ENCODE measurements at regions not wholly inside any gene's neighbourhood (a gene's known extent, or its start where the extent isn't known, plus 50 kb on each side); places are given as distances from the start of the nearest gene placed in this dataset.
A peak's percentile ranks its signal among the peaks of the same experiment; 100 is the strongest.

DNA sequence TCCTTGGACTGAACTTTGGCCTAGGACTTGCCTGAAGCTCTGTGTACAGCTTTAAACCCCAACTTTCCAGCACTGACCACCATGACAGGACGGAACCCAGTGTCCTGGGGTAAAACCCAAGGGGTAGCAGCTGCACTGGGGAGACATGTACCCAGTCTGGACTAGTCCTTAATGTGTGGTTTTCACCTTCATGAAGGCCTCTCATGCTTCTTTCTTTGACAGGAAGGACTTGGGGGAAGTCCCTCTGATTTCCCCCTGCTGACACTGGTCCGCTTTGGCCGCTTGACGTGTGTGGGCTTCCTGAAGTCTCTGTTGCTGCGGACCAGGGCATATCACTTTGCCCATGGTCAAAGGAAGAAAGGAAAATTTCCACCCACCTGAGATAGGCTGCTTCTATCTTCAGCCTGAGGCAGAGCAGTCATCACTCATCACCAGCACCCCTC lies 66.3 kb upstream of the PRDX6 start:
- FAIRE-seq (no peak), ATAC-seq (peak; percentile 60), DNase-seq (ENCODE audit: low read depth, low spot score) (peak; percentile 84)
- H3K79me2 ChIP-seq (ENCODE audit: control insufficient read depth, insufficient read depth, low read length): no peaks in the 10 kb centered on the region; the same call in none of the 2 replicates
- ChIA-PET CTCF (interaction anchor here (1.1 to 4.7 kb wide), 9 partner anchors 10 to 221 kb away, joined by 3 to 34 read pairs (median 5); no protein-coding TSS in a partner anchor), SMC1A (ENCODE audit: uncharacterized antibody, unreplicated experiment) (interaction anchor here (0.6 to 17.9 kb wide), 17 partner anchors 9 to 207 kb away, joined by 3 to 348 read pairs (median 4); partner anchors contain the start of gene TNFSF4), RAD21 (ENCODE audit: unreplicated experiment) (interaction anchor here (0.7 to 5.4 kb wide), 15 partner anchors 8 to 592 kb away, joined by 3 to 36 read pairs (median 4); partner anchors contain the start of genes GAS5, TNFSF4 and ZBTB37), POLR2A (interaction anchor here (0.9 to 2.1 kb wide), 3 partner anchors 113 to 458 kb away, joined by 3 to 5 read pairs (median 3); no protein-coding TSS in a partner anchor)
- H3K4me3 ChIP-seq: no peak overlapping the region
- H3K27me3 ChIP-seq (replicated peaks in 1 of 2; ENCODE audit: control insufficient read depth in 2 of 2, insufficient read depth in 2 of 2, low read length in 1 of 2): no peaks in the 10 kb centered on the region
- H3K9ac ChIP-seq (ENCODE audit: control insufficient read depth, insufficient read depth, low read length): peak overlapping the region; percentile 52
- in situ Hi-C loops (cut with MboI) (loop anchor here (5.0 kb wide), 4 partner anchors 79 to 664 kb away; no protein-coding TSS in a partner anchor), intact Hi-C loops (cut with micrococcal nuclease; ENCODE audit: unreplicated experiment) (loop anchor here (2.0 kb wide), 3 partner anchors 56 to 198 kb away; no protein-coding TSS in a partner anchor)
- peaks cover 67% of the 10 kb centered on the region for H3K4me1 ChIP-seq (ENCODE audit: control insufficient read depth, insufficient read depth, low read length)
- H3K4me2 ChIP-seq (ENCODE audit: control insufficient read depth, insufficient read depth): peak overlapping the region; percentile 96
- H3K27ac ChIP-seq (ENCODE audit: control insufficient read depth, insufficient read depth): peak overlapping the region; percentile 98
- no peaks in the 10 kb centered on the region; the same call in 2 of the 3 replicates for H3K9me3 ChIP-seq (replicated peaks; ENCODE audit: control insufficient read depth, insufficient read depth, low read length)
- H4K20me1 ChIP-seq (ENCODE audit: control insufficient read depth, insufficient read depth): no peaks in the 10 kb centered on the region
- peak overlapping the region; percentile 65 for H2AFZ ChIP-seq (ENCODE audit: control insufficient read depth, low read depth, low read length)
- no TSS peak for BruUV-seq (replicated peaks)
- H3K36me3 ChIP-seq (ENCODE audit: control insufficient read depth in 2 of 2, insufficient read depth in 2 of 2, low read length in 1 of 2): no peaks in the 10 kb centered on the region
- 0% methylated on average over 5 of the region's 5 CpGs for WGBS (ENCODE audit: insufficient coverage, insufficient replicate concordance, low lambda C conversion rate, missing lambda C conversion rate)
- no peak for TF ChIP-seq YBX1 (IDR thresholded peaks at IDR 0.05)
- TF ChIP-seq, protein P1, sequence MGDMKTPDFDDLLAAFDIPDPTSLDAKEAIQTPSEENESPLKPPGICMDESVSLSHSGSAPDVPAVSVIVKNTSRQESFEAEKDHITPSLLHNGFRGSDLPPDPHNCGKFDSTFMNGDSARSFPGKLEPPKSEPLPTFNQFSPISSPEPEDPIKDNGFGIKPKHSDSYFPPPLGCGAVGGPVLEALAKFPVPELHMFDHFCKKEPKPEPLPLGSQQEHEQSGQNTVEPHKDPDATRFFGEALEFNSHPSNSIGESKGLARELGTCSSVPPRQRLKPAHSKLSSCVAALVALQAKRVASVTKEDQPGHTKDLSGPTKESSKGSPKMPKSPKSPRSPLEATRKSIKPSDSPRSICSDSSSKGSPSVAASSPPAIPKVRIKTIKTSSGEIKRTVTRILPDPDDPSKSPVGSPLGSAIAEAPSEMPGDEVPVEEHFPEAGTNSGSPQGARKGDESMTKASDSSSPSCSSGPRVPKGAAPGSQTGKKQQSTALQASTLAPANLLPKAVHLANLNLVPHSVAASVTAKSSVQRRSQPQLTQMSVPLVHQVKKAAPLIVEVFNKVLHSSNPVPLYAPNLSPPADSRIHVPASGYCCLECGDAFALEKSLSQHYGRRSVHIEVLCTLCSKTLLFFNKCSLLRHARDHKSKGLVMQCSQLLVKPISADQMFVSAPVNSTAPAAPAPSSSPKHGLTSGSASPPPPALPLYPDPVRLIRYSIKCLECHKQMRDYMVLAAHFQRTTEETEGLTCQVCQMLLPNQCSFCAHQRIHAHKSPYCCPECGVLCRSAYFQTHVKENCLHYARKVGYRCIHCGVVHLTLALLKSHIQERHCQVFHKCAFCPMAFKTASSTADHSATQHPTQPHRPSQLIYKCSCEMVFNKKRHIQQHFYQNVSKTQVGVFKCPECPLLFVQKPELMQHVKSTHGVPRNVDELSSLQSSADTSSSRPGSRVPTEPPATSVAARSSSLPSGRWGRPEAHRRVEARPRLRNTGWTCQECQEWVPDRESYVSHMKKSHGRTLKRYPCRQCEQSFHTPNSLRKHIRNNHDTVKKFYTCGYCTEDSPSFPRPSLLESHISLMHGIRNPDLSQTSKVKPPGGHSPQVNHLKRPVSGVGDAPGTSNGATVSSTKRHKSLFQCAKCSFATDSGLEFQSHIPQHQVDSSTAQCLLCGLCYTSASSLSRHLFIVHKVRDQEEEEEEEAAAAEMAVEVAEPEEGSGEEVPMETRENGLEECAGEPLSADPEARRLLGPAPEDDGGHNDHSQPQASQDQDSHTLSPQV (IDR thresholded peaks at IDR 0.05): no peak
- TF ChIP-seq SRF (IDR thresholded peaks at IDR 0.05; ENCODE audit: low read depth in 2 of 2, low read length in 2 of 2): no peak
- no peak for TF ChIP-seq ZNF207 (IDR thresholded peaks at IDR 0.05; ENCODE audit: borderline replicate concordance)
- no peak for TF ChIP-seq SIN3A (IDR thresholded peaks at IDR 0.05; ENCODE audit: low read depth, low read length)
- TF ChIP-seq ASH2L (IDR thresholded peaks at IDR 0.05; ENCODE audit: borderline replicate concordance, low read depth): no peak
- peak; percentile 81 for TF ChIP-seq POLR2A (IDR thresholded peaks at IDR 0.05; ENCODE audit: low read depth, low read length)
- TF ChIP-seq SPI1 (IDR thresholded peaks at IDR 0.05; ENCODE audit: borderline replicate concordance, insufficient read depth, low read depth, low read length): no peak
- TF ChIP-seq, protein P2, sequence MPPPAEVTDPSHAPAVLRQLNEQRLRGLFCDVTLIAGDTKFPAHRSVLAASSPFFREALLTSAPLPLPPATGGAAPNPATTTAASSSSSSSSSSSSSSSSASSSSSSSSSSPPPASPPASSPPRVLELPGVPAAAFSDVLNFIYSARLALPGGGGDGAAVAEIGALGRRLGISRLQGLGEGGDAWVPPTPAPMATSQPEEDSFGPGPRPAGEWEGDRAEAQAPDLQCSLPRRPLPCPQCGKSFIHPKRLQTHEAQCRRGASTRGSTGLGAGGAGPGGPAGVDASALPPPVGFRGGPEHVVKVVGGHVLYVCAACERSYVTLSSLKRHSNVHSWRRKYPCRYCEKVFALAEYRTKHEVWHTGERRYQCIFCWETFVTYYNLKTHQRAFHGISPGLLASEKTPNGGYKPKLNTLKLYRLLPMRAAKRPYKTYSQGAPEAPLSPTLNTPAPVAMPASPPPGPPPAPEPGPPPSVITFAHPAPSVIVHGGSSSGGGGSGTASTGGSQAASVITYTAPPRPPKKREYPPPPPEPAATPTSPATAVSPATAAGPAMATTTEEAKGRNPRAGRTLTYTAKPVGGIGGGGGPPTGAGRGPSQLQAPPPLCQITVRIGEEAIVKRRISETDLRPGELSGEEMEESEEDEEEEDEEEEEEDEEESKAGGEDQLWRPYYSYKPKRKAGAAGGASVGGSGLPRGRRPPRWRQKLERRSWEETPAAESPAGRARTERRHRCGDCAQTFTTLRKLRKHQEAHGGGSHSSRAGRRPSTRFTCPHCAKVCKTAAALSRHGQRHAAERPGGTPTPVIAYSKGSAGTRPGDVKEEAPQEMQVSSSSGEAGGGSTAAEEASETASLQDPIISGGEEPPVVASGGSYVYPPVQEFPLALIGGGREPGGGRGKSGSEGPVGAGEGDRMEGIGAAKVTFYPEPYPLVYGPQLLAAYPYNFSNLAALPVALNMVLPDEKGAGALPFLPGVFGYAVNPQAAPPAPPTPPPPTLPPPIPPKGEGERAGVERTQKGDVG (CRISPR knock-in tag; IDR thresholded peaks at IDR 0.05): no peak
- TF ChIP-seq RB1 (IDR thresholded peaks at IDR 0.05; ENCODE audit: borderline replicate concordance): no peak; the same call in 1 of the 2 replicates
- TF ChIP-seq CREM (IDR thresholded peaks at IDR 0.05; ENCODE audit: low read depth): peak; percentile 81
- TF ChIP-seq ETV6 (conservative IDR thresholded peaks at IDR 0.05 in 1 of 2, IDR thresholded peaks at IDR 0.05 in 1 of 2; ENCODE audit: borderline replicate concordance in 1 of 2, low read depth in 1 of 2): peak in 1 of 2 experiments; percentile 77; a peak in 2 of 4 replicates
- peak; percentile 59; the same call in 1 of the 2 replicates for TF ChIP-seq NR2F1 (conservative IDR thresholded peaks at IDR 0.05)
- peak; percentile 79 to 88; a peak in 3 of 4 replicates for TF ChIP-seq EP300 (IDR thresholded peaks at IDR 0.05; ENCODE audit: borderline replicate concordance in 1 of 2, control insufficient read depth in 1 of 2, low read depth in 2 of 2, low read length in 2 of 2)
- TF ChIP-seq ZNF24 (IDR thresholded peaks at IDR 0.05): 0 out of 2 replicates have a peak, but pooled peaks have one; percentile 39
- peak; percentile 43; the same call in 1 of the 2 replicates for TF ChIP-seq BACH1 (IDR thresholded peaks at IDR 0.05; ENCODE audit: borderline replicate concordance)
- no peak for TF ChIP-seq MTA3 (IDR thresholded peaks at IDR 0.05; ENCODE audit: borderline replicate concordance, low read length)

Data from GM12878 (cell line).